Tibial nerve (tissue), 4 donors: ENCODE measurements at regions not wholly inside any gene's neighbourhood (a gene's known extent, or its start where the extent isn't known, plus 50 kb on each side); places are given as distances from the start of the nearest gene placed in this dataset.

ENCODE experiments used
- CTCF ChIP-seq, 5 experiments: fragments of 200-600 bp in 3 of 5; fragments of 450-650 bp in 2 of 5; sonication (generic) in 3 of 5; IDR thresholded peaks; one replicate each; pipeline ENCODE4 v1.5.1; 2016 to 2019; ENCODE audit warnings: antibody characterized with exemption in 5 of 5, mild to moderate bottlenecking in 3 of 5, moderate library complexity in 2 of 5
- EP300 ChIP-seq, 2 donors: sonication (generic); formaldehyde crosslinking; IDR thresholded peaks; one replicate each; pipeline ENCODE4 v1.6.1; 2017; ENCODE audit warnings: antibody characterized with exemption in 2 of 2, mild to moderate bottlenecking in 1 of 2
- POLR2A ChIP-seq, 2 donors: fragments of 450-650 bp; IDR thresholded peaks; one replicate each; pipeline ENCODE4 v1.6.1; 2017; ENCODE audit warnings: antibody characterized with exemption in 2 of 2, mild to moderate bottlenecking in 2 of 2, moderate library complexity in 2 of 2

DNA sequence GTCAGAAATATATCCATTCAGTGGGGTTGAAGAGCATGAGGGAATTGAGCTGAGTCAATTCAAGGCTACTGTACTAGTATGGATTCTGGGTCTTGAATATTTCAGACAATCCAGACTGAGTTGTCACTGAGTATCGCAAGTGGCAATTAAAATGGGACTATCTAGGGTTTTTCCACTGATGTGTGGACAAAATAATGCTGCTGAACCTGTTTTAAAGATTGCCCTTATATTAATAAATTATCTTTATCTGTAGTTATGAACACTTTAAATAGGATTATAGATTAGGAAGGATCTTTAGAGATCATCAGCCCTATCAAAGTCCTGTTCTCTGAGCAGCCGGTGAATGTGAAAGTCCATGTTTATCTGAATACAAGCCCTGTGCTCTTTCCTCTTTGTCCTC is 478.3 kb upstream of the KIRREL3 start:
- no peak for TF ChIP-seq CTCF (IDR thresholded peaks at IDR 0.05)
- no peak for TF ChIP-seq EP300 (IDR thresholded peaks at IDR 0.05)
- TF ChIP-seq POLR2A (IDR thresholded peaks at IDR 0.05): no peak
